Liver (tissue), 8 donors: ENCODE measurements at regions not wholly inside any gene's neighbourhood (a gene's known extent, or its start where the extent isn't known, plus 50 kb on each side); places are given as distances from the start of the nearest gene placed in this dataset.

Experiments used
- DNase-seq: peaks from one replicate; pipeline ENCODE4 v3.0.0-alpha.2; 2017; ENCODE audit warnings: low spot score
- H3K27ac ChIP-seq, 2 donors: one replicate each; pipeline ENCODE4 v1.7.0; 2013; ENCODE audit warnings: inconsistent platforms in 2 of 2, low read length in 2 of 2, control low read depth in 1 of 2, low read depth in 1 of 2, mild to moderate bottlenecking in 1 of 2
- H3K27me3 ChIP-seq, 4 donors: one replicate each; pipeline versions ENCODE4 v1.6.1 to v1.7.0; 2013; ENCODE audit warnings: low read length in 3 of 4, inconsistent platforms in 1 of 4, mild to moderate bottlenecking in 1 of 4, moderate library complexity in 1 of 4; ENCODE audit not compliant: control insufficient read depth in 4 of 4, insufficient read depth in 4 of 4
- H3K36me3 ChIP-seq, 4 donors: one replicate each; pipeline versions ENCODE4 v1.6.1 to v1.7.0; 2013; ENCODE audit warnings: low read length in 3 of 4, mild to moderate bottlenecking in 3 of 4, low read depth in 1 of 4, moderate library complexity in 1 of 4; ENCODE audit not compliant: control insufficient read depth in 4 of 4, insufficient read depth in 3 of 4
- H3K4me1 ChIP-seq, 4 donors: one replicate each; pipeline versions ENCODE4 v1.6.1 to v1.7.0; 2013; ENCODE audit warnings: low read length in 3 of 4, mild to moderate bottlenecking in 3 of 4, moderate library complexity in 1 of 4; ENCODE audit not compliant: control insufficient read depth in 4 of 4, insufficient read depth in 4 of 4
- H3K4me3 ChIP-seq, 3 donors: one replicate each; pipeline versions ENCODE4 v1.6.1 to v1.7.0; 2013; ENCODE audit warnings: low read length in 3 of 3, control low read depth in 1 of 3, low read depth in 1 of 3, mild to moderate bottlenecking in 1 of 3
- H3K9ac ChIP-seq, 2 donors: one replicate each; pipeline ENCODE4 v1.7.0; 2013; ENCODE audit warnings: low read length in 2 of 2, mild to moderate bottlenecking in 2 of 2, moderate library complexity in 2 of 2, control low read depth in 1 of 2, low read depth in 1 of 2
- H3K9me3 ChIP-seq, 4 donors: one replicate each; pipeline versions ENCODE4 v1.6.1 to v1.7.0; 2013; ENCODE audit warnings: low read length in 3 of 4; ENCODE audit not compliant: control insufficient read depth in 4 of 4
- EGR1 ChIP-seq, 2 donors: IDR thresholded peaks; 2 replicates each; pipeline ENCODE4 v1.6.1; 2016 to 2018; ENCODE audit warnings: antibody characterized with exemption in 2 of 2, low read depth in 2 of 2
- FOXA2 ChIP-seq: IDR thresholded peaks from 2 replicates; pipeline ENCODE4 v1.6.1; 2016; ENCODE audit warnings: antibody characterized with exemption
- GABPA ChIP-seq, 2 donors: IDR thresholded peaks in 1 of 2; conservative IDR thresholded peaks in 1 of 2; 2 replicates each; pipeline ENCODE4 v1.6.1; 2016; ENCODE audit warnings: antibody characterized with exemption in 2 of 2, mild to moderate bottlenecking in 1 of 2, moderate library complexity in 1 of 2
- HNF4A ChIP-seq, 2 donors: conservative IDR thresholded peaks; 2 replicates each; pipeline ENCODE4 v1.6.1; 2016; ENCODE audit warnings: antibody characterized with exemption in 2 of 2, mild to moderate bottlenecking in 2 of 2
- HNF4G ChIP-seq: IDR thresholded peaks from 2 replicates; pipeline ENCODE4 v1.6.1; 2016; ENCODE audit warnings: antibody characterized with exemption
- JUND ChIP-seq, 2 donors: IDR thresholded peaks; 2 replicates each; pipeline ENCODE4 v1.6.1; 2016; ENCODE audit warnings: antibody characterized with exemption in 2 of 2
- NR2F2 ChIP-seq: IDR thresholded peaks from 2 replicates; pipeline ENCODE4 v1.6.1; 2016; ENCODE audit warnings: antibody characterized with exemption
- RAD21 ChIP-seq, 2 donors: IDR thresholded peaks; 2 replicates each; pipeline ENCODE4 v1.6.1; 2016; ENCODE audit warnings: antibody characterized with exemption in 2 of 2, mild to moderate bottlenecking in 2 of 2
- SP1 ChIP-seq: IDR thresholded peaks from 2 replicates; pipeline ENCODE4 v1.6.1; 2018; ENCODE audit warnings: antibody characterized with exemption, mild to moderate bottlenecking
- TAF1 ChIP-seq: conservative IDR thresholded peaks from 2 replicates; pipeline ENCODE4 v1.6.1; 2016; ENCODE audit warnings: antibody characterized with exemption, mild to moderate bottlenecking
- YY1 ChIP-seq: IDR thresholded peaks from 2 replicates; pipeline ENCODE4 v1.6.1; 2016; ENCODE audit warnings: antibody characterized with exemption, mild to moderate bottlenecking
- WGBS: extraction: QIAGEN DNeasy Blood & Tissue Kit; methylation state at CpG from one replicate; pipeline ENCODE4 v1.1.7; 2013; 5-methylcytosine and 5-hydroxymethylcytosine counted together
- TF ChIP-seq, protein P1 (sequence below): fragments of 150-350 bp; IDR thresholded peaks from 2 replicates; pipeline ENCODE4 v1.5.1; 2017; ENCODE audit warnings: improper control_type of control experiment, low read depth, low read length; ENCODE audit not compliant: missing input control
- TF ChIP-seq, protein P2 (sequence below): IDR thresholded peaks from 2 replicates; pipeline ENCODE4 v1.6.1; 2016; ENCODE audit warnings: antibody characterized with exemption
- TF ChIP-seq, protein P3 (sequence below): IDR thresholded peaks from 2 replicates; pipeline ENCODE4 v1.6.1; 2016; ENCODE audit warnings: antibody characterized with exemption
- TF ChIP-seq, protein P4 (sequence below): IDR thresholded peaks from 2 replicates; pipeline ENCODE4 v1.6.1; 2016; ENCODE audit warnings: antibody characterized with exemption, mild to moderate bottlenecking
- TF ChIP-seq, protein P5 (sequence below): IDR thresholded peaks from 2 replicates; pipeline ENCODE4 v1.6.1; 2016; ENCODE audit warnings: antibody characterized with exemption
- donor health status: healthy.
- donor health status: healthy.
- donor health status: healthy.
- donor health status: healthy.
- donor health status: healthy.

DNA sequence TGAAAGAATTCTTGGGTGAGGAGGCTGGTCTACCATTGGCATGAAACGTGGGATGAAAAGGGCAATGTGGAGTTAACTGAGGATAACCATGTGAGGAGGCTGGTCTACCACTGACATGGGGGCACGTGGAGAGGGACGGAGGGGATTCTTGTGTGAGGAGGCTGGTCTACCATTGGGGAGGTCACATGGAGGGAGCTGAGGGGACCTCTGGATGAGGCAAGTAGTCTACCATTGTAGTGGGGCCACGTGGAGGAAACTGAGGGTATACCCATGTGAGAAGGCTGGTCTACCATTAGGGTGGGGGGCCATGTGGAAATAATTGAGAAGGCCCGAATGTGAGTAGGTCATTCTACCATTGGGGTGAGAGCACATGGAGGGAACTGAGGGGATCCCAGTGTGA lies 154.1 kb downstream of the FBLN2 start:
- Histone ChIP-seq H3K4me3 (no peak overlapping the region), H3K27ac (no peak overlapping the region), H3K9ac (no peak overlapping the region), H3K27me3 (peaks cover 0 to 4% (median 1%) of the 10 kb centered on the region in 4 donors), H3K4me1 (no peaks in the 10 kb centered on the region), H3K9me3 (peaks cover 0 to 2% (median 0%) of the 10 kb centered on the region in 4 donors), H3K36me3 (no peaks in the 10 kb centered on the region)
- DNase-seq: no peak
- WGBS: 81% methylated on average over 5 of the region's 5 CpGs
- TF ChIP-seq SP1 (no peak), HNF4G (no peak), YY1 (no peak), GABPA (IDR thresholded peaks at IDR 0.05 in 1 of 2, conservative IDR thresholded peaks at IDR 0.05 in 1 of 2) (no peak), TAF1 (no peak), RAD21 (IDR thresholded peaks at IDR 0.05) (no peak), FOXA2 (no peak), JUND (IDR thresholded peaks at IDR 0.05) (no peak), HNF4A (conservative IDR thresholded peaks at IDR 0.05) (no peak), EGR1 (IDR thresholded peaks at IDR 0.05; ENCODE audit: low read depth in 2 of 2) (no peak)
- TF ChIP-seq, protein P1, sequence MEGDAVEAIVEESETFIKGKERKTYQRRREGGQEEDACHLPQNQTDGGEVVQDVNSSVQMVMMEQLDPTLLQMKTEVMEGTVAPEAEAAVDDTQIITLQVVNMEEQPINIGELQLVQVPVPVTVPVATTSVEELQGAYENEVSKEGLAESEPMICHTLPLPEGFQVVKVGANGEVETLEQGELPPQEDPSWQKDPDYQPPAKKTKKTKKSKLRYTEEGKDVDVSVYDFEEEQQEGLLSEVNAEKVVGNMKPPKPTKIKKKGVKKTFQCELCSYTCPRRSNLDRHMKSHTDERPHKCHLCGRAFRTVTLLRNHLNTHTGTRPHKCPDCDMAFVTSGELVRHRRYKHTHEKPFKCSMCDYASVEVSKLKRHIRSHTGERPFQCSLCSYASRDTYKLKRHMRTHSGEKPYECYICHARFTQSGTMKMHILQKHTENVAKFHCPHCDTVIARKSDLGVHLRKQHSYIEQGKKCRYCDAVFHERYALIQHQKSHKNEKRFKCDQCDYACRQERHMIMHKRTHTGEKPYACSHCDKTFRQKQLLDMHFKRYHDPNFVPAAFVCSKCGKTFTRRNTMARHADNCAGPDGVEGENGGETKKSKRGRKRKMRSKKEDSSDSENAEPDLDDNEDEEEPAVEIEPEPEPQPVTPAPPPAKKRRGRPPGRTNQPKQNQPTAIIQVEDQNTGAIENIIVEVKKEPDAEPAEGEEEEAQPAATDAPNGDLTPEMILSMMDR: no peak
- TF ChIP-seq, protein P2, sequence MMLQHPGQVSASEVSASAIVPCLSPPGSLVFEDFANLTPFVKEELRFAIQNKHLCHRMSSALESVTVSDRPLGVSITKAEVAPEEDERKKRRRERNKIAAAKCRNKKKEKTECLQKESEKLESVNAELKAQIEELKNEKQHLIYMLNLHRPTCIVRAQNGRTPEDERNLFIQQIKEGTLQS: no peak
- TF ChIP-seq, protein P3, sequence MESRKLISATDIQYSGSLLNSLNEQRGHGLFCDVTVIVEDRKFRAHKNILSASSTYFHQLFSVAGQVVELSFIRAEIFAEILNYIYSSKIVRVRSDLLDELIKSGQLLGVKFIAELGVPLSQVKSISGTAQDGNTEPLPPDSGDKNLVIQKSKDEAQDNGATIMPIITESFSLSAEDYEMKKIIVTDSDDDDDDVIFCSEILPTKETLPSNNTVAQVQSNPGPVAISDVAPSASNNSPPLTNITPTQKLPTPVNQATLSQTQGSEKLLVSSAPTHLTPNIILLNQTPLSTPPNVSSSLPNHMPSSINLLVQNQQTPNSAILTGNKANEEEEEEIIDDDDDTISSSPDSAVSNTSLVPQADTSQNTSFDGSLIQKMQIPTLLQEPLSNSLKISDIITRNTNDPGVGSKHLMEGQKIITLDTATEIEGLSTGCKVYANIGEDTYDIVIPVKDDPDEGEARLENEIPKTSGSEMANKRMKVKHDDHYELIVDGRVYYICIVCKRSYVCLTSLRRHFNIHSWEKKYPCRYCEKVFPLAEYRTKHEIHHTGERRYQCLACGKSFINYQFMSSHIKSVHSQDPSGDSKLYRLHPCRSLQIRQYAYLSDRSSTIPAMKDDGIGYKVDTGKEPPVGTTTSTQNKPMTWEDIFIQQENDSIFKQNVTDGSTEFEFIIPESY: no peak
- TF ChIP-seq, protein P4, sequence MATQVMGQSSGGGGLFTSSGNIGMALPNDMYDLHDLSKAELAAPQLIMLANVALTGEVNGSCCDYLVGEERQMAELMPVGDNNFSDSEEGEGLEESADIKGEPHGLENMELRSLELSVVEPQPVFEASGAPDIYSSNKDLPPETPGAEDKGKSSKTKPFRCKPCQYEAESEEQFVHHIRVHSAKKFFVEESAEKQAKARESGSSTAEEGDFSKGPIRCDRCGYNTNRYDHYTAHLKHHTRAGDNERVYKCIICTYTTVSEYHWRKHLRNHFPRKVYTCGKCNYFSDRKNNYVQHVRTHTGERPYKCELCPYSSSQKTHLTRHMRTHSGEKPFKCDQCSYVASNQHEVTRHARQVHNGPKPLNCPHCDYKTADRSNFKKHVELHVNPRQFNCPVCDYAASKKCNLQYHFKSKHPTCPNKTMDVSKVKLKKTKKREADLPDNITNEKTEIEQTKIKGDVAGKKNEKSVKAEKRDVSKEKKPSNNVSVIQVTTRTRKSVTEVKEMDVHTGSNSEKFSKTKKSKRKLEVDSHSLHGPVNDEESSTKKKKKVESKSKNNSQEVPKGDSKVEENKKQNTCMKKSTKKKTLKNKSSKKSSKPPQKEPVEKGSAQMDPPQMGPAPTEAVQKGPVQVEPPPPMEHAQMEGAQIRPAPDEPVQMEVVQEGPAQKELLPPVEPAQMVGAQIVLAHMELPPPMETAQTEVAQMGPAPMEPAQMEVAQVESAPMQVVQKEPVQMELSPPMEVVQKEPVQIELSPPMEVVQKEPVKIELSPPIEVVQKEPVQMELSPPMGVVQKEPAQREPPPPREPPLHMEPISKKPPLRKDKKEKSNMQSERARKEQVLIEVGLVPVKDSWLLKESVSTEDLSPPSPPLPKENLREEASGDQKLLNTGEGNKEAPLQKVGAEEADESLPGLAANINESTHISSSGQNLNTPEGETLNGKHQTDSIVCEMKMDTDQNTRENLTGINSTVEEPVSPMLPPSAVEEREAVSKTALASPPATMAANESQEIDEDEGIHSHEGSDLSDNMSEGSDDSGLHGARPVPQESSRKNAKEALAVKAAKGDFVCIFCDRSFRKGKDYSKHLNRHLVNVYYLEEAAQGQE: no peak

DNA sequence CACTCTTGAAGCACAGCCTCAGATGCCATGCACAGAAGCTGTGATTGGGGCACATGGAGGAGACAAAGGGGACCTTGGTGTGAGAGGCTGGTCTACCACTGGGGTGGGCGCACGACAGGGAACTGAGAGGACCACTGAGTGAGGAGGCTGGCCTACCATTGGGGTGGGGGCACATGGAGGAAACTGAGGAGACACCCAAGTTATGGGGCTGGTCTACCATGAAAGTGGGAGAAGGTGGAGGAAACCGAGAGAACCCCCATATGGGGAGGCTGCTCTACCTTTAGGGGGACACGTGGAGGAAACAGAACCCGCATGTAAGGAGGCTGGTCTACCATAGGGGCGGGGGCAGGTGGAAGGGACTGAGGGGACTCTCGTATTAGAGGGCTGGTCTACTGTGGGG lies 153.4 kb downstream of the FBLN2 start:
- H3K9ac ChIP-seq: no peak overlapping the region
- DNase-seq: no peak
- WGBS: 84% methylated on average over 7 of the region's 7 CpGs
- no peaks in the 10 kb centered on the region for H3K36me3 ChIP-seq
- H3K4me1 ChIP-seq: no peaks in the 10 kb centered on the region
- H3K4me3 ChIP-seq: no peak overlapping the region
- no peak overlapping the region for H3K27ac ChIP-seq
- H3K9me3 ChIP-seq: peaks cover 0 to 2% (median 0%) of the 10 kb centered on the region in 4 donors
- peaks cover 0 to 4% (median 1%) of the 10 kb centered on the region in 4 donors for H3K27me3 ChIP-seq
- TF ChIP-seq JUND (IDR thresholded peaks at IDR 0.05): no peak
- no peak for TF ChIP-seq TAF1
- TF ChIP-seq, protein P5, sequence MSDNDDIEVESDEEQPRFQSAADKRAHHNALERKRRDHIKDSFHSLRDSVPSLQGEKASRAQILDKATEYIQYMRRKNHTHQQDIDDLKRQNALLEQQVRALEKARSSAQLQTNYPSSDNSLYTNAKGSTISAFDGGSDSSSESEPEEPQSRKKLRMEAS: no peak
- TF ChIP-seq, protein P1: no peak
- TF ChIP-seq, protein P4: no peak
- TF ChIP-seq HNF4A (conservative IDR thresholded peaks at IDR 0.05): no peak
- no peak for TF ChIP-seq RAD21 (IDR thresholded peaks at IDR 0.05)
- TF ChIP-seq NR2F2: no peak
- TF ChIP-seq HNF4G: no peak
- TF ChIP-seq, protein P2: no peak
- TF ChIP-seq EGR1 (IDR thresholded peaks at IDR 0.05; ENCODE audit: low read depth in 2 of 2): no peak
